ENCODE measurements at regions not wholly inside any gene's neighbourhood (a gene's known extent, or its start where the extent isn't known, plus 50 kb on each side); places are given as distances from the start of the nearest gene placed in this dataset.

- peak overlapping the region; percentile 78 to 85 (median 84) for H3K27ac ChIP-seq (replicated peaks in 1 of 4)
- H3K9me3 ChIP-seq: no peaks in the 10 kb centered on the region
- DNase-seq (ENCODE audit: extremely low spot score): no peak
- TF ChIP-seq POLR2A (IDR thresholded peaks at IDR 0.05; ENCODE audit: low read depth) (no peak), CTCF (IDR thresholded peaks at IDR 0.05) (no peak), POLR2AphosphoS5 (IDR thresholded peaks at IDR 0.05) (no peak), EP300 (IDR thresholded peaks at IDR 0.05) (no peak)
- no peaks in the 10 kb centered on the region for H3K36me3 ChIP-seq
- H3K4me1 ChIP-seq: peaks cover 0 to 85% (median 78%) of the 10 kb centered on the region in 4 donors
- 26% methylated on average over 4 of the region's 4 CpGs for WGBS
- intact Hi-C loops (cut with DNase I): loop anchor here (10.0 kb wide), 1 partner anchor 958 kb away; no protein-coding TSS in a partner anchor
- no peaks in the 10 kb centered on the region for H3K27me3 ChIP-seq
- peak overlapping the region; percentile 4 to 23 (median 16) for H3K4me3 ChIP-seq
Measured at GRCh38 chr2:66696886-66697285, 262.0 kb downstream of the MEIS1 start.

GRCh38 chr2:66697366-66697765 is 262.4 kb downstream of the MEIS1 start:
- H3K27ac ChIP-seq (replicated peaks in 1 of 4): peak overlapping the region; percentile 78 to 85 (median 84)
- no peaks in the 10 kb centered on the region for H3K27me3 ChIP-seq
- intact Hi-C loops (cut with DNase I): loop anchor here (10.0 kb wide), 1 partner anchor 957 kb away; no protein-coding TSS in a partner anchor
- DNase-seq (ENCODE audit: extremely low spot score): no peak
- no peaks in the 10 kb centered on the region for H3K9me3 ChIP-seq
- peaks cover 0 to 90% (median 82%) of the 10 kb centered on the region in 4 donors for H3K4me1 ChIP-seq
- no peaks in the 10 kb centered on the region for H3K36me3 ChIP-seq
- 31% methylated on average over 4 of the region's 4 CpGs for WGBS
- peak overlapping the region; percentile 4 to 23 (median 16) for H3K4me3 ChIP-seq
- TF ChIP-seq EP300 (IDR thresholded peaks at IDR 0.05) (no peak), POLR2AphosphoS5 (IDR thresholded peaks at IDR 0.05) (no peak), CTCF (IDR thresholded peaks at IDR 0.05) (no peak), POLR2A (IDR thresholded peaks at IDR 0.05; ENCODE audit: low read depth) (no peak)

GRCh38 chr2:66698091-66698490 is 263.2 kb downstream of the MEIS1 start:
- 51% methylated on average over 3 of the region's 3 CpGs for WGBS
- no peak for DNase-seq (ENCODE audit: extremely low spot score)
- peak overlapping the region in 3 of 4 donors; percentile 5 to 23 (median 19) for H3K4me3 ChIP-seq
- no peaks in the 10 kb centered on the region for H3K27me3 ChIP-seq
- intact Hi-C loops (cut with DNase I): loop anchor here (10.0 kb wide), 1 partner anchor 957 kb away; no protein-coding TSS in a partner anchor
- TF ChIP-seq POLR2AphosphoS5 (IDR thresholded peaks at IDR 0.05): no peak
- TF ChIP-seq CTCF (IDR thresholded peaks at IDR 0.05): no peak
- no peak for TF ChIP-seq POLR2A (IDR thresholded peaks at IDR 0.05; ENCODE audit: low read depth)
- no peak for TF ChIP-seq EP300 (IDR thresholded peaks at IDR 0.05)
- peak overlapping the region; percentile 78 to 85 (median 84) for H3K27ac ChIP-seq (replicated peaks in 1 of 4)
- H3K9me3 ChIP-seq: no peaks in the 10 kb centered on the region
- H3K36me3 ChIP-seq: no peaks in the 10 kb centered on the region
- peaks cover 0 to 92% (median 85%) of the 10 kb centered on the region in 4 donors for H3K4me1 ChIP-seq

- H3K27me3 ChIP-seq: no peaks in the 10 kb centered on the region
- H3K27ac ChIP-seq (replicated peaks in 1 of 4): peak overlapping the region; percentile 78 to 85 (median 84)
- no peaks in the 10 kb centered on the region for H3K9me3 ChIP-seq
- no peak for DNase-seq (ENCODE audit: extremely low spot score)
- no peaks in the 10 kb centered on the region for H3K36me3 ChIP-seq
- intact Hi-C loops (cut with DNase I): loop anchor here (10.0 kb wide), 1 partner anchor 956 kb away; no protein-coding TSS in a partner anchor
- TF ChIP-seq POLR2A (IDR thresholded peaks at IDR 0.05; ENCODE audit: low read depth) (no peak), EP300 (IDR thresholded peaks at IDR 0.05) (no peak), POLR2AphosphoS5 (IDR thresholded peaks at IDR 0.05) (no peak), CTCF (IDR thresholded peaks at IDR 0.05) (no peak)
- peak overlapping the region; percentile 5 to 23 (median 18) for H3K4me3 ChIP-seq
- 54% methylated on average over 5 of the region's 5 CpGs for WGBS
- peaks cover 0 to 88% (median 83%) of the 10 kb centered on the region in 4 donors for H3K4me1 ChIP-seq
Measured at GRCh38 chr2:66698576-66699239, 263.8 kb downstream of the MEIS1 start.

Measured in esophagus muscularis mucosa (tissue), 4 donors.